Gastrocnemius medialis (tissue), 4 donors: ENCODE measurements at regions not wholly inside any gene's neighbourhood (a gene's known extent, or its start where the extent isn't known, plus 50 kb on each side); places are given as distances from the start of the nearest gene placed in this dataset.

Experiments used
- CTCF ChIP-seq, 5 experiments: fragments of 450-650 bp in 3 of 5; fragments of 200-600 bp in 2 of 5; sonication (generic) in 2 of 5; IDR thresholded peaks in 4 of 5; conservative IDR thresholded peaks in 1 of 5; 1 replicate in 4 of 5; 2 replicates in 1 of 5; pipeline ENCODE4 v1.5.1; 2016 to 2019; ENCODE audit warnings: antibody characterized with exemption in 5 of 5, mild to moderate bottlenecking in 3 of 5, moderate library complexity in 3 of 5
- POLR2A ChIP-seq, 2 donors: fragments of 450-650 bp; IDR thresholded peaks; one replicate each; pipeline ENCODE4 v1.6.1; 2017; ENCODE audit warnings: antibody characterized with exemption in 2 of 2, mild to moderate bottlenecking in 2 of 2, moderate library complexity in 2 of 2

- TF ChIP-seq CTCF (IDR thresholded peaks at IDR 0.05 in 4 of 5, conservative IDR thresholded peaks at IDR 0.05 in 1 of 5) (no peak), POLR2A (IDR thresholded peaks at IDR 0.05) (no peak)
These were observed 66.0 kb upstream of the KIRREL3 start for GRCh38 chr11:127066401-127067090.
